GM12872 (cell line): ENCODE measurements at regions not wholly inside any gene's neighbourhood (a gene's known extent, or its start where the extent isn't known, plus 50 kb on each side); places are given as distances from the start of the nearest gene placed in this dataset.
A peak's percentile ranks its signal among the peaks of the same experiment; 100 is the strongest.

ENCODE experiments used
- CTCF ChIP-seq: IDR thresholded peaks from 3 replicates; pipeline ENCODE4 v1.5.1; 2011; ENCODE audit warnings: low read depth, mild to moderate bottlenecking, low read length, moderate library complexity; ENCODE audit not compliant: insufficient read depth

- TF ChIP-seq CTCF, result no peak
These were observed 506.6 kb upstream of the SPHKAP start for GRCh38 chr2:228688007-228688645.

- no peak for TF ChIP-seq CTCF
These were observed 500.5 kb upstream of the SPHKAP start for GRCh38 chr2:228681979-228682378.

DNA sequence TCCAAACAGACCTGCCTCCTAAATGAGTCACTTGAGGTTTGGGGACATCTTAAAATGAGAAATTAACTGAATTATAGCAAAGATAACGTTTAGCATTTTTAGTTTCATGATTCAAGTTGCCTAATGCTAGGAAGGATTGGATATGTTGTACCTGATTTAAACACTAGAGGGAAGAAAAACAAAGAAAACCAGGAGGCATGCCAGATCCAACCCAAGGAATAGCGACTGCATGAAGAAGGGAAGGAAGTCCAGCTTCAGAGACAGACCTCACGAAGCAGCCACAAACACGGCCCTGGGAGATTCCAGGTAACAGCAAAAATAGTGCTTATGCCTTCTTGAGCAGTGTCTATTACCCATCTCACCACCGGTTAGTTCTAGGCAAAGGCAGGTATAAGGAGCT is 499.9 kb upstream of the SPHKAP start:
- TF ChIP-seq CTCF, result peak; percentile 13; the same call in 1 of the 3 replicates

DNA sequence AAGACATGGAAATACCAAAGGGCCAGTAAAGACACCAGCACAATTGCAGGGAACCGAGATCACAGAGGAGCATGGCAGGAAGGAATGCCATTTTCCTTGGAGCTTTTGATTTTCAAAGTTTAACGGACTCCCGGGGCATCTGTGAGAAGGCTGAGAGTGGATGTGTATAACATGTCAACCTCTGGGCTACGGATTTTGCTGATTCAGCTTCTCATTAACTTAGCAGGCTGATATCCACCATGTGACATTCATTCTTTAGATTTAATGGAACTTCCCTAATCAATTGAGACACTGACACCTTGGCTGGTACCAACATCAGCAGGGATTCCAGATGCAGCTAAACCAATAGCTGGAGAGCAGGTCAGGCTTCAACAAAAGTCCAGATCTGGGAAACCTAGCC is 496.6 kb upstream of the SPHKAP start:
- no peak for TF ChIP-seq CTCF

DNA sequence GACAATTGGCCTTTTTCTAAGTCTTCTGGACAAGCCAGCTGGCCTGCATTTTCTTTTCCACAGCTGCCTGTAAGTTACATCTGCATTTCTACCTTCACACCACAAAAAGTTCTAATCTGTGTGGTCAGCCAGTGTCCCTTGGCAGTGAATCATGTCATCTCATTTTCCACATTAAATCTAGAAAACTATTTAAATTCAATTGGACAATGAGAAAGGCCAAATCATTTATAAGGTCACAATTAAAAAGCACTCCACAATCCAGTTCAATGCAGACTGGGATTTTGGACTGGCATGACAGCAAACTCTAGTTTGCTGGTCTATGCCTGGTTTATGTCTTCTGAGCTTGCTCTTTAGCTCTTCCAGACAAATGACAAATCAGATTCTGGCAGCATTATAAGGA is 494.2 kb upstream of the SPHKAP start:
- TF ChIP-seq CTCF, result no peak

DNA sequence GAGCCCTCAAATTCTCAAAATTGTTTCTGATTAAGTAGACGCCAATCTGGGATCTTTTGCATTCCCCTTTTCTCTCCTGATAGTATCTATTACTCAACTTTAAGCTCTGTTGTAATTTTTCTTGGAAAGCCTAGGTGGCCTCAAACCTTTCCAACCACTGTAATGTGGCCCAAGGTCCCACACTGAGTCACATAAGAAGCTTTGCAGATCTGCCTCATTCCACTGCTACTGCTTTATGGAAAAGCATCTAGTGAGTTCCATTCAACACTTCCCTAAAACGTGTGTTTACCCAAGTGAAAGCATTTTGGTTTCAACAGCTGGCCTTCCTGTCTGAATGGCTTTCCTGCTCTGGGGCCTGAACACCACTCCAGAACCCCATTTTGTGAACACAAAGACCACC is 493.6 kb upstream of the SPHKAP start:
- no peak for TF ChIP-seq CTCF

- no peak for TF ChIP-seq CTCF
These were observed 492.5 kb upstream of the SPHKAP start for GRCh38 chr2:228673876-228674554.
